ENCODE measurements at regions not wholly inside any gene's neighbourhood (a gene's known extent, or its start where the extent isn't known, plus 50 kb on each side); places are given as distances from the start of the nearest gene placed in this dataset.
"Not testable (repeated sequence)": the region's sequence is repeated elsewhere in the genome, so short reads cannot be mapped to it uniquely, and the experiment has no call there.

DNA sequence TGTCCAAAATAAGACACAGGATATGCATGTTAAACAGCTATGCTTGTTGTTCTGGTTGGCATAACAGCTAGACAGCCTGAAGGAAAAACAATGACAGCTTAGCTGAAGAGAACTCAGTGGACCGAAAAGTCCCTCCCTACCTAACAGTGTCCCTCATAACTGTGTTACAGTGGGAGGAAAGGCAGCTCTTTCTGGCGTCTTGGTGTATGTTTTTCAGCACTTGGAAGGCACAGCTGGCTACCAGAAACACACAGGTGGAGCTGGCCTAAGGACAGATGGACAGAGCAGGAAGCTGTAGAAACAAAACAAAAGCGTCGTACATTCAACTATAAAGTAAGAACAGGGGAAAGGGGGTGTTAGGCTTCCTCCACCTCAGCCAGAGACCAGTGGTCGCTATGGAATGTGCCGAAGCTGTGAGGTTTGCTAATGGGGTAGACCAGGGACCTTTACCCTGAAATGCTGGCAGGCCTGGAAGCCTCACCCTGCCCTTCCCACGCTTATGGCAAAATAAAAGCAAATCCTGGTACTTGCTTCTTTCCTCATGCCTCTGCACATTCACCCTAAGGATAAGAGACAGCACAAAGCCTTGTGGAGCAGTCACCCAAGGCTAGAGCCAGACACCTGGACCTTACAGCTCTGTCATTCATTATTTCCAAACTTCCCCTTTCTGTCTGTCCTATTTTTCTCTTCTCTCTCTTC is 103.5 kb upstream of the TRIB2 start:
- no peak for DNase-seq

DNA sequence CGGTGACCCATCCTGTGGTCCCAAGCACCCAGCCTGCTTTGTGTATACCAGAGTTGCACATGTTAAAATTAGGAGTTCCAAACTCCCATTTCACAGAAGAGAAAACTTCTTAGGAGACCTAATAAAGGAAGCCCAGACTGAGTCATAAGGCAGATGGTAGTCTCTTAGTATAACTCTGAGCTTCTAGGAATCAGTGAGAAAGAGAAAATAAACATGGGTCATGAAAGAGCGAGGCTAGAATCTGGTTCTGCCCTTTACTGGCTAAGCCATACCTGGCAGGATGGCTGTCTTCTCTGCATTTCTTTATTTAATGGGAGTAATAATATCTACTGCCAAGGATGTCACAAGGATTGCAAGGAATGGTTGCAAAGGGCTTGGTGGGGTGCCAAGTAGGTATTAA is 101.2 kb upstream of the TRIB2 start:
- DNase-seq = no peak

DNA sequence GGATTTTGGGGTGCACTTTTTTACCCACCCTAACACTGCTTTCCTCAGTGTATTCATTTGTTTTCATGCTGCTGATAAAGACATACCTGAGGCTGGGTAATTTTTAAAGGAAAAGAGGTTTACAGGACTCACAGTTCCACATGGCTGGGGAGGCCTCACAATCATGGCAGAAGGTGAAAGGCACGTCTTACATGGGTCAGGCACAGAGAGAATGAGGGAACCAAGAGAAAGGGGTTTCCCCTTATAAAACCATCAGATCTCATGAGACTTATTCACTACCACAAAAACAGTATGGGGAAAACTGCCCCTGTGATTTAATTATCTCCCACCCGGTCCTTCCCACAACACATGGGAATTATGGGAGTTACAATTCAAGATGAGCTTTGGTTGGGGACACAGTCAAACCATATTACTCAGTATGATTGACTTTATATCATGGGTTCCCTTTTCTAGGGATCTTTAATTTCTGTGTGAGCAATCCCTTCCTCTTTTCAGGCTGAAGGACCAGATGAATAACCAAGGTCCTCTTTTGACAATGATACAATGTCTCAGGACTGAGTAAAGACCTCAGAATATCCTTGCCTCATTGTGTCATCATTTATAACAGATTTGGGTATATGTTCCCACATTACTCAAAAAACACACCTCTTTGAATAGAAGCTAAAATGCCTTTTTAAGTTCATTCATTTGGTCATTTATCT is 100.1 kb upstream of the TRIB2 start:
- DNase-seq = no peak

DNA sequence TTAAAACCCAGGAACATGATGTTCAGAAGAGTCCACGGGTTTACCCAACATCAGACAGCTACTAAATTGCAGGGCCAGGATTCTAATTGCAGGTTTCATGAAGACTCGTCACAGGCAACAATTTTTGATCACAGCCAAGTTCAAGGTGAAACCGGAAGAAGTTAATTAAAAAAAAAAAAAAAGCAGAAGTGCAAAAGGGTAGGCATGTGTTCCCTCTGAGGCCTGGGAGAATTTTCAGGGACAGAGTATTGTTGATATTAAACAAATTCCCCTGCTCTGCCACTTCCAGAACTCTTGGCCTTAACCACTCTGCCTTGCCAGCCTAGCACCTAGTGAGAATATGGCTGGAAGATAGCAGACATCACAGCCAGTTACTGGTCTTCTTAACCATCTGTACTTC is 99.4 kb upstream of the TRIB2 start:
- DNase-seq = no peak

DNA sequence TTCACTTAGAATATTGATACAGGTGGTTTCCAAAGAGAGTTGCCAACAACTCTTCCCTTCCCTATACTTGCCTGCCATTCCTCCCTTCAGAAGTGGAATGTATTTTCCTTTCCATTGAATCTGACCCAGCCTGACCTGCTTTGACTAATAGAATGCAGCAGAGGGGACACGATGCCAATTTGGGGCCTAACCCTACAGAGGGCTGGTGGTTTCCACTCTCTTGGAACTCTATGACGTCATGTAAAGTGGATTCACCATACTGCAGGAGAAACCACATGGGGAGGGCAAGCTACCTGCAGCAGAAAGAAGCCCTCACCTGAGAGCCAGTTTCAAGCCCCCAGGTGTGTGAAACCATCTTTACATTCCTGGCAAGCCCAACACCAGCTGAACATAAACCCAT is 98.9 kb upstream of the TRIB2 start:
- DNase-seq = no peak

DNA sequence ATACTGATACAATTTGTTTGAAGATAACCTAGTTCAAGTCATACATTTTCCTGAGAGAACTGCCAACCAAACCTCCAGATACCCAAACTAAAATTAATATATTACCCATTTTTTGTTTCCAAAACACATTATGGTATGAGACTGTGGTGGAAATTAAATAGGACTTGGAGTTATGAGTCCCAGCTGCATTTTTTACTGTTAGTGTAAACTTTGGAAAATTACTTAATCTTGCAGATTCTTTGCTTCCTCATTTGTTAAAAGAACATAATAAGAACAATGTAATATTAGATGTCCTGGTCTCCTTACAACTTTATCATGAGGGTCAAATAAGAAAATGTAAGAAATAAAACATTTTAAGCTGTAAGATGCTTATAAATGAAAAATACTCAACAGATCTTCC is 98.2 kb upstream of the TRIB2 start:
- no peak for DNase-seq

DNA sequence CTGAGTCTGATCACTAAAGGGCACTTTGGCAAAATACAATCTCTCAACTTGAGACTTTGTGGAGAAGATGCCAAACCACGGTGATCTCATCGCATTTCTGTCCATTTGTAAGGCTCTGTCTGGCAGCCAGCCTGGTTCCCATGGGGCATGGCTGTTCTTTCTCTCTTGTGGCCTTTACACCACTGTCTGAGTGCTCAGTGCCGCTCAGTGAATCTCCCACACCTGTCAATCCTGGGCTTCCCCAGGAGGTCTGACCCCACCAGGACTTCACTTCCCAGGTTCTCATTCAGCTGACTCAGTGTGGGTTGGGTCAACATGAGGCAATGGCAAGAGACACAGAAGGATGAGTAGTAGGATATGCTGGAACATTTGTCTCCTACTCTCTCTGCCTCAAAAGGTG is 96.8 kb upstream of the TRIB2 start:
- DNase-seq = no peak

DNA sequence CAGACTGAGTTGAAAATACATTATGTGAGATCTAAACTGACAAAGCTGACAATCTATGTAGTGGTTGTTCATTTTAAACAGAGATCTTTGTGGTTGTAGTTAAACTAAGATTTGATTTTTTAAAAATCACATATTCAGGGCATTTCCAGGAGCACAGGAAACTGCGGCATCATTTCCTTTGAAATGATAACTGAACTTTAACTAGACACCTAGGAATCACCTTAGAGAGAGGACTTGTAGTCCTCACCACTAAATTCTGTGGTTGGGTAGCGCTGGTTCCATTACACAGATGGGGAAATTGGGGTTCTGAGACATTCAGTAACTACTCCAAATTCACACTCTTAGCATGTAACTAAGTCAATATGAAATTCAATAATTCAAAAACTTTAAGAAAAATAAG is 96.0 kb upstream of the TRIB2 start:
- DNase-seq = no peak

DNA sequence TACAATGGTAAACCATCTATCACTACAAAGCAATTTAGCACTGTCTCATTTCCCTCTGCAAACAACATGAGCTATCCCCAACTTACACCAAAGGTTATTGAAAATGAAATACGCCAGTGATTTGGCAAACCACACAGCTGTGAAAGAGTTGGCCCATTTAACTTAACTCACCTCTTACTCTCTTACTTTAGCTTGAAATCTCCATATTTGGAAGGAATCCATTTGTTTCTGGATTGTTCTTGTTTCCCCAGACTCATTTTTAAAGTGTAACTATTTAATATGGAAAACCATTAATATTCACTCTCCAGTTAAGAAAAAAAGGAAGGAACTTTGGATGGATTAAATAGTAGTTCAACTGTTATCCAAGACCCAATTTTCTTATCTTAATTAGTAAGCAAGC is 93.7 kb upstream of the TRIB2 start:
- DNase-seq = no peak

DNA sequence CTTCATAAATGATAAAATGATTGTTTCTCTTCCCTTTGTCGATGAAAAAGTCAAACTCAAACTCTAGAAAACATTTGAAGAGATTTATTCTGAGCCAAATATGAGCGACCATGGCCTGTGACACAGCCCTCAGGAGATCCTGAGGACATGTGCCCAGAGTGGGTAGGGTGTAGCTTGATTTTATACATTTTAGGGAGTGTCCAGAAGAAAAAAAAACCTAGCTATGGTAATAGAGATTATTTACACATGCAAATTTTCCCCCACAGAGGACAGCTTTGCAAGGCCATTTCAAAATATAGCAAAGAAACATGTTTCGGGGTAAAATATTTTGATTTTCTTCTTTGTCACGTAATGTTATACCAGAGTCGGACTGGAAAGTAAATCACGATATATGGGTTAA is 92.4 kb upstream of the TRIB2 start:
- no peak for DNase-seq

DNA sequence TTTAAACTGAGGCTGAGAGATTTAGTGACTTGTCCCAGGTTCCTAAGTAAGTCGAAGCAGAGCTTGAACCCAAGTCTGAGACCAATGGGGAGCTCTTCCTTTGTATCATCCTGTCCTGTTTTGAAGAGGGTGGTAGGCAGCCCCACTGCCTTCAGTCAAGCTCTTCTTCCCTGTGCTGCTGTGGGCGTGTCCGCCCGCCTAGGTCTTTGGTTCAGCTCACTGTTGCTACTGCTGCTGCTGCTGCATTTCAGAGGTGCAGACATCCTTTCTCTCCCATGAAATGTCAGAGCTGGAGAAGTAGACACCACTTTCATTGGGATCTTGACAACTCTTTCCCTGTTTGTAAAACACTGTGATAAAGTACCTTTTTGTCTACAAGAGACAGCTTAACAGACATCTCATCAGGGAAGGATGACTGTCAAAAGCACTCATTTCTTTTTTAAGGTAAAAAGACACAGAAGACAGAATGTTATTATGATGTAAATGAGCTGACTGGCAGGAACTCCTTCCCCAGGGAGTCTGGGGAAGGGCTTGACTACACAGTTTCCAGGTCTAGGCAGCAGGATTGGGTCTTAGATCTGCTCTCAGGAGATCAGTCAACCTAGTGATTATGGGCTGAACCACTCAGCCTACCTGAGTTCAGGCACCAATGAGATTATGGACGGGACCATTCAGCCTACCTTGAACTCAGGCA is 91.7 kb upstream of the TRIB2 start:
- no peak for DNase-seq

DNA sequence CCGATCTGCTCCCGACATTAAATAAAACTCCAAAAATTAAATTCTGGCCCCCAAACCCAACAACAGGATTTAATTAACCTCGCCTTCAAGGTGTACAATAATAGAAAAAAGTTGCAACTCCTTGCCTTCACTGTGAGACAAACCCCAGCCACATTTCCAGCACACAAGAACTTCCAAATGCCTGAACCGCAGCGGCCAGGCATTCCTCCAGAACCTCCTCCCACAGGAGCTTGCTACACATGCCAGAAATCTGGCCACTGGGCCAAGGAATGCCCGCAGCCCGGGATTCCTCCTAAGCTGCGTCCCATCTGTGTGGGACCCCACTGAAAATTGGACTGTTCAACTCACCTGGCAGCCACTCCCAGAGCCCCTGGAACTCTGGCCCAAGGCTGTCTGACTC is 88.2 kb upstream of the TRIB2 start:
- DNase-seq = not testable (repeated sequence)

DNA sequence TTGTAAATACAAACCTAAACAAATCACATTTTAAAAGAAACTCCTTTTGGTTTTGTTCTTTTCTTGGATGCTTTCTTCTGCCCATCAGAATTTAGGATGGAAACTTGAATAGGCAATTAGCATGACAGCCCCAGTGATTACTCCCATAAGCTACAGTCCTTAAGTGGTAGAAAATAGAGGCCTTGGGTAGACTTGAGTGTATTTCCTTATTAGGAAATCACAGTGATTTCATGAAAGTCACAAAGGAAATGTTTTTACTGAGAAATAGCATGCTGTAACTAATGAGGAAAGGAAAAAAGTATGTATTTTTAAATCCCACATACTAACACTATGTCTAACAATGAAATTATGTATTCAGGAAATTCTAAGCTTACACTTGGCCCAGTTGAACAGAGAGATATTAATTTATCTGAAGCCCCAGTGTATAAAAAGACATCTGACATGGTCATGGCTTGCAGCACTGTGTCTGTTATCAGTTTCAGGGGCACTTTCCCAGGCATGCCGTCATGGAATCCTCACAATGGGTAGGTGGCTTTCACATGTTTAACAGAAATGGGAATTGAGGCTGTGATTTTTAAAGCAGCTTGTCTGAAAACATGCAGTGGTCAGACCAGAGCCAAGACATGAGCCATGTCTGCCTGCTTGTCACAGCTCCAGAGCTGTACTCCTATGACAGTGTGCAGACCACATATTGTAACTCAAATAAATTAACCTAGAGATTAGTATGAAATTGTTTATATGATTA is 79.7 kb upstream of the TRIB2 start:
- DNase-seq = no peak

DNA sequence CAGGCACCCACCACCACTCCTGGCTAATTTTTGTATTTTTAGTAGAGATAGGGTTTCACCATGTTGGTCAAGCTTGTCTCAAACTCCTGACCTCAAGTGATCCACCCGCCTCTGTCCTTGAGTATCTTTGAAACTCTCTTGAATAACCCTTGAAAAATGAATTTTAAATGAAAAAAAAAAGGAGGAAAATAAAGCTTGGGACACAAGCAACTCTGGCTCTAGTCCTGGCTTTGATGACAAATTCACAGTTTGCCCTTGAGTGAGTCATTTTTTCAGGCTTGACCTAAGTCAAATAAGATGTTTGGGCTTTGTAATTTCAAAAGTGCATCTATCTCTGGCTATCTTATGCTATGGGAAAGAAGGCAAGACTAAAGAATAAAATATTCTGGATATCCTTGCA is 79.0 kb upstream of the TRIB2 start:
- no peak for DNase-seq

DNA sequence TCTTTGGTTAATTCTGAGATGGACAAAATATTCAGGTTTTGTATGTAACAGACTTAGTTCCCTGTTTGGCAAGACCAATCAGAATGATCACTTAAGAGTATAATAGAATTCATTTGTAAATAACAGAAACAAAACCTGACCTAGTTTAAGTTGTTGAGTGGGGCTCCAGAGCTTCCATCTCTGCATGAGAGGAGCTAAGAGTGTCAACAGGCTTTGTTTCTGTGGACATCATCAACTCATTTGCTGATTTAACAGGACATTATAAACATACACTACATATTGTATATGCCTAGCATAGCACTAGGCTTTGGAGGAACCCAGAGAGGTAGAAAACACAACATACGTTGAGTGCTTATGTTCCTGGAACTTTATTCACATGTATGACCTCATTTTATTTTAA is 75.3 kb upstream of the TRIB2 start:
- DNase-seq = no peak

DNA sequence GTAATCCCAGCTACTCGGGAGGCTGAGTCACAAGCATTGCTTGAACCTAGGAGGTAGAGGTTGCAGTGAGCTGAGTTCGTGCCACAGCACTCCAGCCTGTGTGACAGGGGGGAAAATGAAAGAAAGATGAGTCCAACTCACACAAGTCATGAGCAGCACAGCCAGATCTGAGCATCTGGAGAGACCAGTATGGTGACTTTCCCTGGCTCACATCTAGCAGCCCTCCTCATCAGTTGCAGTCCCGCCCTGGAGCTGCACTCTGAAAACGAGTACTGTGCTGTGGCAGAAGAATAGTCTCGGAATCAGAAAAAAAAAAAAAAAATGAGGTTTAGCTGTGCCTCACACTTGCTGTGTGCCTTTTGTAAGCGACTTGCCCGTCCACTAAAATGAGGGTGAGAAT is 74.4 kb upstream of the TRIB2 start:
- no peak for DNase-seq

DNA sequence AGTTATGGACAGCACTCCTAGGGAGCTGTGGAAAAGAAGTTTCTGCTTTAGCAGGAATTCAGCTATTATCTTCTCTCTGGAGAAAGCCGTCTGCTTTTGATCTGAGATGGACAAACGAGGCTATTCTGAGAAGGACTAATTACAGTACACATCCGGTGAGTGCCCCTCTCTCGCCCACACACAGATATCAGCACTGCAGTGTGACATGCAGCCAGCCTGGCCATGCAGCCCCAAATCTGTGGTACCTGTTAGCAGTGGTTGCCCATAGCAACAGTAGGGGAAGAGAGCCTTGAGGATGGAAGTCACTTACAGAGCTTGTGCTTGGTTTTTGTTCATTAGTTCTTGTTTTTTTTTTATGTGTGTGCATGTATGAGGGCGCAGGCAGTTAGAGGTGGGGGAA is 73.9 kb upstream of the TRIB2 start:
- no peak for DNase-seq

DNA sequence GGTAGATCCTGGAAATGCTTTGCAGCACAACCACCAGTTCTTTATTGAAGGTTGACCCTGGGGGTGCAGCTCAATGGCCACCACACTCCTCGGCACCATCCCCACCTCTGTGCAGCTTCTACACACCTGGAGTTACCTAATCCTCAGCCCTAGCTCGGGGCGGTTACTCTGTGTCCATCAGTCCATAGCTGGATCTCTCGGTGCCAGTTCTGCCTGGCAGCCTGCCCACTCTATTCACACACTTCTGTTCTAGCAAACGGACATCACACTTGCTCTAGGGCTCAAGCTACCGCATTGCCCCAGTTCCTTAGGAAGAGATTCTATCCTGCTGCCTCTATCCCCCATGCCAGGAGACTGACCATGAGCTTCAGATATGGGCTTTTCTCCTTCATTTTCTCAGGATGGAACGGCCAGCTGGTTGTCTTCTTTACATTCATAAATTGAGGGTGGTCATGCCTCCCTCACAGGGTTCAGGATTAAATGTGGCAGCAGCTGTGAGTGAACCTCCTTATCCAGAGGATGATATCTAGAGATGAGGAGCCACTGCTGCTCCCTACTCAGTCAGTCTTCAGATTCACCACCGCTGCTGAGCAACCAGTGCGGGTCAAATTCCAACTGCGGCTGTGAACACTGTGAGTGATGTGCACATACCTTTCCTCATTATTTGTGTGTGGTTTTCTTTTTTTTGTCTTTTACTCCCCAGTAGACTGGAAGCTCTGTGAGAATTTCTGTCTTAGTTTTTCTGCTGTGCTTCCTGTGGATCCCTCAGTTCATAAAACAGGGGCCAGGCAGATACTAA is 66.9 kb upstream of the TRIB2 start:
- DNase-seq = no peak

DNA sequence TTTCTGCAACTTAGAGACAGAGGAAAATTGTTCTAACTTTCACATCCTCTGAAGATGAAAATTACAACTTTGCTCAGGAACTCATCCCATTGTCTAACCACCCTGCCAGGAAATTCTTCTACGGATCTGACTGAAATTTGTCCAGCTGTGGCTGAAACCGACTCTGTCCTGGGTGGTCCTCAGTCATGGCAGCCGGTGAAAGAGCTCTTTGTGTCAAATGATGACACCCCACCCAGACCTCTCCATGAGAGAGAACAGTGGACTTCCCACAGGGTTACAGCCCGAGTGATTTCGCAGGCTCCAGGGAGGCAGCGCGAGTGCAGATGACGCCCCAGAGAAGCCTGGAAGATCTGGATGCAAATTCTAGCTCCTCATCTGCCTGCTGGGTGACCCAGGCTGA is 65.1 kb upstream of the TRIB2 start:
- DNase-seq = no peak

DNA sequence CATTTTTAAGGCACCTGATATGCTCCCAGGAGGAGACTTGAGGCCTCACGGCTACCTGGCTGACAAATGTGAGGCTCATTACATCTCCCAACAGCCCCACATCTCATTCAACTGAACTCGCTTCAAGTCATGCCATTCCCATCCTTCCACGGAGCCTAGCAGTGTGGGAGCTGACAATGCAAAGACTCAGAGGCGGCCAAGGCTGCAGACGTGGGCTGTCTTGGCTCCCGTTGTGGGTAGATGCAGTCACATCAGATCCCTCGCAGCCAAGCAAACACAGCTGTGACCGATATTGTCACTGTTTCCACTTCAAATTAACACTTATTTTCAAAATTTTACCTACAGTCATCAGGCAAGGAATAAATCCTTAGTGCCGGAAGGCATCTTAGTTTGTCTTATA is 64.0 kb upstream of the TRIB2 start:
- DNase-seq = no peak

DNA sequence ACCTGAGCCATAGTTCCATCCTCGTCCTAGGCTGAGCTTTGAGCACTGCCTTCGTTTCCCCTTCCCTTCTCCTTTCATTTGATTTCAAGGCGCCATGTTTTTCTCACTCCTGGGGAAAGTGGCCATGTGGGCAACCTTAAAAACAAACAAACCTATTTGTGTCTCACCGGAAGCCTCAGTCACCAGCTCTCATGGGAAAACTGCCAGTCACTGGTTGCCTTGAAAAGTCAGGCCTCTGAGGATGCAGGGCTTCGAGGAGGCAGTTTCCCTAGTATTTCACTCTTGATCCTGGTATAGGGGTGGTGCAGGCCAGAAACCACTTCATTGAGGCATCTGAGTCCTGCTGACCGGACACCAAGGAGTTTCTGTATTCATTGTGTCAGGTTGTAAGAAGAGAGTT is 59.2 kb upstream of the TRIB2 start:
- no peak for DNase-seq

DNA sequence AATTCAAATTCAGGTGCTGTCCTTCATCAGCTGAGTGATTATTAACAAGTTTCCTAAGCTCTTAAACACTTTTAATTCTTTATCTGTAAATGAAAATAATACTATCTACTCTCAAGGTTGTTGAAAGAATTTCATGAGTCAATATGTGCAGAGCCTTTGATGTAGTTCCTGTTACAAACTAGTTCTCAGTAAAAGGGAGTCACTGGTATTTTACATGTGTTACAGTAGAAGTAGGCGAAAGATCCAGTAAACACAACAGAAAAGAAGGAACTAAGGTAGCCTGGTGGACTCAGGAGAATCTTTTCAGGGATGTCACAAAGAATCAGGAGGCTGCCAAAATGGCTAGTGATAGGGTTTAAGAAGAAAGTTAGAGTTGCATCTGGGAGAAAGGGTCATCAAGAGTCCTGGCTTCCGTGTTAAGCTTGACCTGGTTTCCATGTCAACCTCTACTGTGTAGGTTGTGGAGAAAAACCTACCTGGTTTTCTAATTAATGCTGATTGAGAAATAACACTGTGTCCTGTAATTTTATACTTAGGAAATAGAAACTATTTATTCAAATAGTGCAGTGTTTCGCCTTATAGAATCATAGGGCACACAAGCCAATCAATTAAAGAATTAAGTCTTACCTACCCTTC is 58.3 kb upstream of the TRIB2 start:
- DNase-seq = no peak

Data from stimulated activated CD4-positive, alpha-beta T cell treated with anti-CD3 and anti-CD28 coated beads, Interleukin-12 subunit alpha, Interleukin-12 subunit beta, amount 100 ng/mL, for 4 hours (primary cell).